Peyer's patch (tissue), 4 donors: ENCODE measurements at regions not wholly inside any gene's neighbourhood (a gene's known extent, or its start where the extent isn't known, plus 50 kb on each side); places are given as distances from the start of the nearest gene placed in this dataset.

Experiments
- CTCF ChIP-seq, 6 experiments: fragments of 450-650 bp in 4 of 6; fragments of 200-600 bp in 2 of 6; sonication (generic) in 1 of 6; IDR thresholded peaks; one replicate each; pipeline ENCODE4 v1.5.1; 2017 to 2019; ENCODE audit warnings: antibody characterized with exemption in 6 of 6, mild to moderate bottlenecking in 3 of 6, moderate library complexity in 1 of 6
- POLR2A ChIP-seq, 2 donors: fragments of 450-650 bp; IDR thresholded peaks; one replicate each; pipeline ENCODE4 v1.5.1; 2017; ENCODE audit warnings: antibody characterized with exemption in 2 of 2, mild to moderate bottlenecking in 2 of 2, moderate library complexity in 2 of 2

GRCh38 chr13:28563609-28564008 is 68.7 kb upstream of the FLT1 start:
- no peak for TF ChIP-seq POLR2A (IDR thresholded peaks at IDR 0.05)
- TF ChIP-seq CTCF (IDR thresholded peaks at IDR 0.05) = no peak
